Mucosa of rectum (tissue), 2 donors: ENCODE measurements at regions not wholly inside any gene's neighbourhood (a gene's known extent, or its start where the extent isn't known, plus 50 kb on each side); places are given as distances from the start of the nearest gene placed in this dataset.
"Not testable (repeated sequence)": the region's sequence is repeated elsewhere in the genome, so short reads cannot be mapped to it uniquely, and the experiment has no call there.

Experiments used
- H3K27ac ChIP-seq, 2 donors: one replicate each; pipeline ENCODE4 v1.7.0; 2013; ENCODE audit warnings: inconsistent platforms in 2 of 2, low read depth in 2 of 2, low read length in 2 of 2
- H3K27me3 ChIP-seq, 2 donors: one replicate each; pipeline ENCODE4 v1.7.0; 2013; ENCODE audit warnings: low read length in 2 of 2; ENCODE audit not compliant: control insufficient read depth in 2 of 2, insufficient read depth in 2 of 2
- H3K36me3 ChIP-seq, 2 donors: one replicate each; pipeline ENCODE4 v1.7.0; 2013; ENCODE audit warnings: low read length in 2 of 2; ENCODE audit not compliant: control insufficient read depth in 2 of 2, insufficient read depth in 2 of 2
- H3K4me1 ChIP-seq, 2 donors: one replicate each; pipeline ENCODE4 v1.7.0; 2013; ENCODE audit warnings: low read length in 2 of 2, mild to moderate bottlenecking in 1 of 2; ENCODE audit not compliant: control insufficient read depth in 2 of 2, insufficient read depth in 2 of 2
- H3K4me3 ChIP-seq, 2 donors: one replicate each; pipeline ENCODE4 v1.7.0; 2013; ENCODE audit warnings: low read length in 2 of 2
- H3K9ac ChIP-seq, 2 donors: one replicate each; pipeline ENCODE4 v1.7.0; 2013; ENCODE audit warnings: low read length in 2 of 2, low read depth in 1 of 2, mild to moderate bottlenecking in 1 of 2
- H3K9me3 ChIP-seq, 2 donors: one replicate each; pipeline ENCODE4 v1.7.0; 2013; ENCODE audit warnings: low read length in 2 of 2; ENCODE audit not compliant: control insufficient read depth in 2 of 2
- donor health status: healthy.
- donor health status: Normal muscosa, but diverticular disease.

DNA sequence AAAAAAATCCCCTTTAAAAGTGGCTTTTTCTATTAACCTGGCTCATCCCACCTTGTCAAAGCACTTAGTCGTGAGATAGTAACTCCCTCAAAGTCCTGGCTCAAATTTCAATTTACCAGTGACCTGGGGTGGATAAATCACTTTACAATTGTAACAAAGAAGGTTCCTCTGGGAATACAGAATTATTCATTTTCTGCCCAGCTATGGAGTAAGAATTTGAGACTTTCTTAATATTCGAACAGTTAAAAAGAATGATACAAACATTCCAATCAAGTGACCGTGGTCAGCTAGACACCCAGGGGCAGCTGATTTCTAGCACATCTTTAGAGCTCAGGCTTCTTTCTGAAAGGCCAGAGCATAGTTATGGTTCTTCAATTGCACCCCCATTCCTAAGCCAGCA lies 291.0 kb upstream of the TGFBR2 start:
- Histone ChIP-seq H3K4me1 (peaks cover 0 to 4% of the 10 kb centered on the region in 2 donors), H3K27me3 (no peaks in the 10 kb centered on the region), H3K36me3 (no peaks in the 10 kb centered on the region), H3K9ac (no peak overlapping the region), H3K4me3 (no peak overlapping the region), H3K27ac (no peak overlapping the region), H3K9me3 (no peaks in the 10 kb centered on the region)

DNA sequence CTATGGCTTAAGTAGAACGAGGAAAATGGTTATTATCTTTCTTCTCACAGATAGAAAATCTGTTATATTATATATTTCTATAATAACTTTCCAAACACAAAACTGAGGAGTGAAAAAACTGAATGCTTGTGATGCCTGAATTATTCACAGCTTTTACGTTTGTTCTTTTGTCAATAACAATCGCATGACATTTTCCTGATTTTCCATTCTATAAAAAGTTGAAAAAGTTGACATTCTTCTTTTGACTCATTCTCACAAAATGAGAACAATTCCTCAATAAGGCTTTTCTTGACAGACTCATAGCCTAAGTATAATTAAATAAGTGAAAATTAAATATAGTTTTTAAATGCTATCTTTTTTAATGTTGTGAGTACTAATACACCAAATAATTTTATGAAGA lies 288.8 kb upstream of the TGFBR2 start:
- Histone ChIP-seq H3K9me3 (no peaks in the 10 kb centered on the region), H3K36me3 (no peaks in the 10 kb centered on the region), H3K9ac (no peak overlapping the region), H3K27ac (no peak overlapping the region), H3K4me3 (no peak overlapping the region), H3K27me3 (no peaks in the 10 kb centered on the region), H3K4me1 (peaks cover 0 to 4% of the 10 kb centered on the region in 2 donors)

DNA sequence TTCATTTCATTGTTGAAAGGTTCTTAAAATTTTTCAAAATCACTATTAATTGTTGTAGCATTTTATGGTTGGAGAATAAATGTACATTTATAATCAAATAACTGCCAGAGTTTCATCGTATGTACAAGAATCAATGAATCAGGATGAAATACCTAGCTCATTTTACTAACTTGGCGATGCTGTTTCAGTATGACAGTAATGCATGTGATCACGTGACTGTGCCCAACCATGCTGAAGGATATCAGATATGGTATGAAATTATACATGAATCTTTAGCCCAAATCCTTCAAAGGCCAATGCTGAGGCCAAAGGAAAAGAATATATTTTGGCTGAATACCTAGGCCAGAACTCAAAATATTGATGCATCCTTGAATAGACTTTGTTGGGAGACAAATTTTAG lies 288.3 kb upstream of the TGFBR2 start:
- no peak overlapping the region for H3K27ac ChIP-seq
- no peak overlapping the region for H3K4me3 ChIP-seq
- no peaks in the 10 kb centered on the region for H3K9me3 ChIP-seq
- H3K4me1 ChIP-seq = peaks cover 0 to 4% of the 10 kb centered on the region in 2 donors
- H3K27me3 ChIP-seq = no peaks in the 10 kb centered on the region
- no peaks in the 10 kb centered on the region for H3K36me3 ChIP-seq
- no peak overlapping the region for H3K9ac ChIP-seq

DNA sequence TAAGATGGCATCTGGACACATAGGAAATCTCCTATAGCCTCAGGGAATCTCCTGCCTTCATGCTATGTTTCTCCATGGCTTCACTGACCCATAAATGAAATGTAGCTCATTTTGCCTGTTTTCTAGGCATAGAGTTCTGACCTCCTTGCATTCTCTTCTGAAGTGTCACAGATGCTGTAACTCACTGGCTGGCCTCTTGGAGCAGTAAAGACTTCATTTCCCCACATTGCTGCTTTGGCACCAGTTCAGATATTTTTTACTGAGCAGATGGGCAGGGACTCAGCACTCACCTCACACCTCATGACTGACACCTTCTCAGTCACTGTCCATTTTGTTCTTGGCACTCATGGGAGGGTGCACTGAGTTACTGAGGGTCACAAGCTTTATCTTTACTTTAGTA lies 286.7 kb upstream of the TGFBR2 start:
- H3K27me3 ChIP-seq = no peaks in the 10 kb centered on the region
- H3K9me3 ChIP-seq = no peaks in the 10 kb centered on the region
- H3K4me1 ChIP-seq = peaks cover 0 to 4% of the 10 kb centered on the region in 2 donors
- H3K27ac ChIP-seq = no peak overlapping the region
- H3K4me3 ChIP-seq = no peak overlapping the region
- no peaks in the 10 kb centered on the region for H3K36me3 ChIP-seq
- H3K9ac ChIP-seq = no peak overlapping the region

DNA sequence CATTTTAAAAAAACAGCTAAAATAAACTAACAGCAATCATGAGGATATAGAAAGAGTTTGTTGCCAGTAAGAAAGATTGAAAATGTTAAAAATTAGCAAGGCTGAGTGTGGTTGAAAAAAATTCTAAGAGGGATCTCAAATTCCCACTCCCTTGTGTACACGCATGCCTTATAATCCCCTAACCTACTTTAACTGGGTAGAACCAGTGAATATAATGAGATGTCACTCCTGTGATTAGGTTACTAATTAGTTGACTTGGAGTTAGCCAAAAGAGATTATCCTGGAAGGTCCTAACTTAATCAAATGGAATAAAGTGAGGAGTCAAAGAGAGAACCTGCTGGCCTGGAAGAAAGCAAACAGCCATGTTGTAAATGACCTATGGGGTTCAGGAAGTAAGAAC lies 286.0 kb upstream of the TGFBR2 start:
- H3K36me3 ChIP-seq = no peaks in the 10 kb centered on the region
- H3K27me3 ChIP-seq = no peaks in the 10 kb centered on the region
- H3K4me3 ChIP-seq = no peak overlapping the region

DNA sequence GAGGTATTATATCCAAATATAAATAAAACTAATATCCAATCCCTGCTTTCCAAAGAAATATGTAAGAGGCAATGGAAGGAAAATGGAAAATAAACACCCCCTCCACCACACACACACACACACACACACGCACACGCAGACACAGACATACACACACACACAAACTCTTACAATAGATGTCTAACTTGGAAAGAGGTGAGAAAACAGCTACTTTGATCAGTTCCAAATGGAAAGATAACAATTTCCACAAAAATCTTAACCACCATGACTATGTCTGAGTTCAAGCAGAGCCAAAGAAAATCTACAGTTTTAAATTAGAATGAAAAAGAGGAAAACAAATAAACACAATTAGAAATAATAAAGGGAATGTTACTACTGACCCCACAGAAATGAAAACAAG lies 285.3 kb upstream of the TGFBR2 start:
- H3K9ac ChIP-seq = no peak overlapping the region

More for the DNA sequence above, 286.0 kb upstream of the TGFBR2 start:
- Histone ChIP-seq H3K27ac (no peak overlapping the region), H3K9ac (no peak overlapping the region), H3K9me3 (no peaks in the 10 kb centered on the region), H3K4me1 (peaks cover 0 to 6% of the 10 kb centered on the region in 2 donors)

DNA sequence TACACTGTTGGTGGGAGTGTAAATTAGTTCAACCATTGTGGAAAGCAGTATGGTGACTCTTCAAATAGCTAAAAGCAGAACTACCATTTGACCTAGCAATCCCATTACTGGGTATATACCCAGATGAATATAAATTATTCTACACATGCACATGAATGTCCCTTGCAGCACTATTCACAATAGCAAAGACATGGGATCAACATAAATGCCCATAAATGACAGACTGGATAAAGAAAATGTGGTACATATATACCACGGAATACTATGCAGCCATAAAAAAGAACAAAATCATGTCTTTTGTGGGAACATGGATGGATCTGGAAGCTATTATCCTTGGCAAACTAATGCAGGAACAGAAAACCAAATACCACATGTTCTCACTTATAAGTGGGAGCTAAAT lies 282.8 kb upstream of the TGFBR2 start:
- not testable (repeated sequence) for H3K9ac ChIP-seq, H3K27ac ChIP-seq, H3K36me3 ChIP-seq, H3K27me3 ChIP-seq, H3K9me3 ChIP-seq, H3K4me3 ChIP-seq, H3K4me1 ChIP-seq

More for the DNA sequence above, 285.3 kb upstream of the TGFBR2 start:
- Histone ChIP-seq H3K9me3 (no peaks in the 10 kb centered on the region), H3K27me3 (no peaks in the 10 kb centered on the region), H3K36me3 (no peaks in the 10 kb centered on the region), H3K4me1 (peaks cover 0 to 6% of the 10 kb centered on the region in 2 donors), H3K27ac (no peak overlapping the region), H3K4me3 (no peak overlapping the region)

DNA sequence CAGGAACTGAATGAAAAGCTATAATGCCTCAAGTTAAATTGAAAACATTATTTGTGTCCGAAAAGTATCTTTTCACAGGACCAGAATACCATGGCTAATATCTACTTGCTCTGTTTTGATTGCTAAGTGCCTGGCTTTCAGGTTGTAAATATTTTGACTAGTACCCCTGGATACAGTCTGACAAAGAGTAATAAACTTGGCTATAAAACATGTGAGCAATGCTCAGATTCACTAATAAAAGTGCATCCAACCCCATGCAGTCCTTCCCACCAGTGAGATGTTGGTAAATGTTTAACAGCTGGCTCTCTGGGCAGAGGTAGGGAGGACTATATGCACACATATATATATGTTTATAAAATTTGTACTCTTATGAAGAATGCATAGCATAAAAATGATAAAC lies 281.8 kb upstream of the TGFBR2 start:
- Histone ChIP-seq H3K27me3 (no peaks in the 10 kb centered on the region), H3K9me3 (no peaks in the 10 kb centered on the region), H3K36me3 (no peaks in the 10 kb centered on the region), H3K4me1 (peaks cover 0 to 5% of the 10 kb centered on the region in 2 donors), H3K27ac (no peak overlapping the region), H3K9ac (no peak overlapping the region), H3K4me3 (no peak overlapping the region)

DNA sequence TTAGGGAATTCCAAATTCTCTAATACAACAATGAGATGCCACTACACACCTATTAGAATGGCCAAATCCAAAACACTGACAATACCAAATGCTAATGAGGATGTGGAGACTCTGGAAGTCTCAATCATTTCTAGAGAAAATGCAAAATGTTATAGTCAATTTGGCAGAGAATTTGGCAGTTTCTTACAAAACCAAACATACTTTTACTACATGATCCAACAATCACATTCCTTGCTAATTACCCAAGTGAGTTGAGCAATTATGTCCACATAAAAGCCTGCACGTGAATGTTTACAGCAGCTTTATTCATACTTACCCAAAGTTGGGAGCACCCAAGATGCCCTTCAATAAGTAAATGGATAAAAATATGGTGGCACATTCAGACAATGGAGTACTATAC lies 278.4 kb upstream of the TGFBR2 start:
- not testable (repeated sequence) for H3K4me1 ChIP-seq

DNA sequence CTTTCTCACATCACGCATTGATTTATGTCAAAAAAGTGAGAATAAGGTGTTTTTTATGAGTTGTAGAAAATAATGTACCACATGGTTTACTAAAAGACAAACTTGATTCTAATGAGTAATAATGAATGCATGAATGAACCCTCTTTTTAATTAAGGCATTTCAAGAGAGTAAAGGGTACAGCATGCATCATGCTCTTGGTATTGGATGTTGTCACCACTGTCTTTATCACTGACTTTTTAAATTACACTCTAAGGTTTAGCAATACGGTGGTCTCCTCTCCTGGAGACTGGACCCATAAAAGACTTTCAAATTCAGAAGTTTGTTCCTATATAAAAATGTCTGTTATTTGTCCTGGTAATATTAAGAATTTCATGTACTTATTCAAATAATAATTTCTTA lies 277.5 kb upstream of the TGFBR2 start:
- H3K4me3 ChIP-seq, H3K27me3 ChIP-seq, H3K27ac ChIP-seq, H3K9me3 ChIP-seq, H3K9ac ChIP-seq, H3K4me1 ChIP-seq, H3K36me3 ChIP-seq: not testable (repeated sequence)

More for the DNA sequence above, 278.4 kb upstream of the TGFBR2 start:
- not testable (repeated sequence) for H3K27me3 ChIP-seq, H3K4me3 ChIP-seq, H3K9ac ChIP-seq, H3K27ac ChIP-seq, H3K36me3 ChIP-seq, H3K9me3 ChIP-seq

DNA sequence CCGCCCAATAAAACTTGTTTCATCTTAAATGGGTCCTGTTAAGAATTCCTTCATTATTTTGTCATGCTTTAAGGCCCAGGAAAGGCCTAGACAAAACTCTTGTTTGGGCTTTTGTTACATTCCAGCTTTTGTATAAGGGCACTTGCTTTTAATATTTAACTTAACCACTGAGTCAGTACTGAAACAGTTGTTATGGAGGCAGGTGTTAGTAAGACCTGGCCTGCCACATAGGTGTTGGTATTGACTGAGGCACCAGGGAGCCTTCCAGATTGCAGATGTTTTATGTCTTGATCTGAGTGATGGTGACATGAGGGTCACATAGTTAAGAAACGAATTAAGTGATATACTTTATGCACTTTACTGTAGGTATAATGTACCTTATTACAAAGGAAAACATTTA lies 274.9 kb upstream of the TGFBR2 start:
- Histone ChIP-seq H3K4me1 (peaks cover 7% of the 10 kb centered on the region in 2 donors), H3K4me3 (no peak overlapping the region), H3K36me3 (no peaks in the 10 kb centered on the region), H3K9ac (no peak overlapping the region), H3K27ac (no peak overlapping the region), H3K9me3 (no peaks in the 10 kb centered on the region), H3K27me3 (no peaks in the 10 kb centered on the region)
